Cardiac septum (tissue), 1 donor: ENCODE measurements at regions not wholly inside any gene's neighbourhood (a gene's known extent, or its start where the extent isn't known, plus 50 kb on each side); places are given as distances from the start of the nearest gene placed in this dataset.
"Not testable (repeated sequence)": the region's sequence is repeated elsewhere in the genome, so short reads cannot be mapped to it uniquely, and the experiment has no call there.

ENCODE experiments used
- DNase-seq: peaks from one replicate; pipeline ENCODE4 v3.0.0-alpha.2; 2020; ENCODE audit warnings: low spot score
- intact Hi-C: fragments of 100-400 bp; cut with DNase I; formaldehyde crosslinking; loops from one replicate; pipeline ENCODE4 v1.14.0; 2022
- donor health status: DM: no; HTN: no; CAD: no.

GRCh38 chr14:53391631-53392285 is 238.6 kb upstream of the DDHD1 start:
- intact Hi-C loops = no loop called here
- DNase-seq = no peak

- intact Hi-C loops = no loop called here
Measured at GRCh38 chr14:53391156-53391555, 238.0 kb upstream of the DDHD1 start.

GRCh38 chr14:53390008-53390407 is 236.9 kb upstream of the DDHD1 start:
- no peak for DNase-seq
- intact Hi-C loops = no loop called here

More at GRCh38 chr14:53391156-53391555, 238.0 kb upstream of the DDHD1 start:
- DNase-seq = no peak

GRCh38 chr14:53389202-53389601 is 236.1 kb upstream of the DDHD1 start:
- intact Hi-C loops = no loop called here

GRCh38 chr14:53386362-53386761 is 233.2 kb upstream of the DDHD1 start:
- no peak for DNase-seq
- intact Hi-C loops = no loop called here

More at GRCh38 chr14:53389202-53389601, 236.1 kb upstream of the DDHD1 start:
- no peak for DNase-seq

- DNase-seq = no peak
Measured at GRCh38 chr14:53384536-53384935, 231.4 kb upstream of the DDHD1 start.

GRCh38 chr14:53384073-53384472 is 230.9 kb upstream of the DDHD1 start:
- DNase-seq = no peak

More at GRCh38 chr14:53384536-53384935, 231.4 kb upstream of the DDHD1 start:
- intact Hi-C loops = no loop called here

GRCh38 chr14:53381895-53382294 is 228.8 kb upstream of the DDHD1 start:
- intact Hi-C loops = no loop called here
- no peak for DNase-seq

More at GRCh38 chr14:53384073-53384472, 230.9 kb upstream of the DDHD1 start:
- intact Hi-C loops = no loop called here

- intact Hi-C loops = no loop called here
- DNase-seq = no peak
Measured at GRCh38 chr14:53380867-53381225, 227.7 kb upstream of the DDHD1 start.

GRCh38 chr14:53380052-53380866 is 227.1 kb upstream of the DDHD1 start:
- intact Hi-C loops = no loop called here
- DNase-seq = no peak

- intact Hi-C loops = no loop called here
Measured at GRCh38 chr14:53378142-53378541, 225.0 kb upstream of the DDHD1 start.

GRCh38 chr14:53376064-53376463 is 222.9 kb upstream of the DDHD1 start:
- intact Hi-C loops = no loop called here
- DNase-seq = no peak

More at GRCh38 chr14:53378142-53378541, 225.0 kb upstream of the DDHD1 start:
- no peak for DNase-seq

- no peak for DNase-seq
- intact Hi-C loops = no loop called here
Measured at GRCh38 chr14:53375599-53375998, 222.5 kb upstream of the DDHD1 start.

GRCh38 chr14:53368711-53369201 is 215.6 kb upstream of the DDHD1 start:
- intact Hi-C loops = no loop called here
- no peak for DNase-seq

GRCh38 chr14:53368066-53368465 is 214.9 kb upstream of the DDHD1 start:
- intact Hi-C loops = no loop called here
- no peak for DNase-seq

GRCh38 chr14:53367644-53368026 is 214.5 kb upstream of the DDHD1 start:
- intact Hi-C loops = no loop called here
- no peak for DNase-seq

GRCh38 chr14:53365486-53366130 is 212.5 kb upstream of the DDHD1 start:
- intact Hi-C loops = no loop called here
- DNase-seq = no peak

GRCh38 chr14:53362916-53363315 is 209.8 kb upstream of the DDHD1 start:
- DNase-seq, intact Hi-C loops: not testable (repeated sequence)

GRCh38 chr14:53360829-53361228 is 207.7 kb upstream of the DDHD1 start:
- intact Hi-C loops = no loop called here
- DNase-seq = no peak

- no peak for DNase-seq
- intact Hi-C loops = no loop called here
Measured at GRCh38 chr14:53358166-53358565, 205.0 kb upstream of the DDHD1 start.
